HepG2 (cell line): ENCODE measurements at regions not wholly inside any gene's neighbourhood (a gene's known extent, or its start where the extent isn't known, plus 50 kb on each side); places are given as distances from the start of the nearest gene placed in this dataset.

Experiments
- ATAC-seq: fragments of 200-7000 bp; cut with Tn5 transposase; 3 replicates; pipeline ENCODE4 v1.9.1; 2020; ENCODE audit warnings: mild to moderate bottlenecking, moderate library complexity
- BruUV-seq: library from RNA; stranded (reverse); fragments of 400-500 nt; replicated peaks from 2 replicates; lab custom pipeline; 2021; lab: Mats Ljungman, UMichigan
- CTCF ChIA-PET: fragments of 300-600 bp; formaldehyde crosslinking; extraction: SDS; loops from one replicate; lab custom pipeline; 2021; ENCODE audit warnings: low total read pairs, inconsistent platforms, low intra/inter-chr PET ratio; lab: Yijun Ruan, JAX
- POLR2A ChIA-PET: fragments of 350-600 bp; sonication (Branson Sonifier 250); formaldehyde crosslinking; loops from one replicate; lab custom pipeline; 2020; ENCODE audit warnings: antibody characterized with exemption, inconsistent platforms; lab: Yijun Ruan, JAX
- DNase-seq: peaks from one replicate; pipeline ENCODE4 v3.0.0-alpha.2; 2015; ENCODE audit warnings: low spot score
- FAIRE-seq: peaks from 3 replicates; lab custom pipeline; 2011; peaks lifted over from hg19 to GRCh38; lab: Jason Lieb, UNC
- H2AFZ ChIP-seq: one replicate; pipeline ENCODE4 v1.6.1; 2011; ENCODE audit warnings: low read length, inconsistent platforms
- H3K27ac ChIP-seq: fragments of 300-600 bp; 3 replicates; pipeline ENCODE4 v1.8.0; 2011; ENCODE audit warnings: mixed run types, mild to moderate bottlenecking, mixed read lengths, low read length, inconsistent platforms; ENCODE audit not compliant: insufficient read depth; ENCODE audit errors: extremely low read length
- H3K27me3 ChIP-seq, 2 experiments: fragments of 200-600 bp in 1 of 2; 2 replicates in 1 of 2; 3 replicates in 1 of 2; pipeline versions ENCODE4 v1.6.0 to v1.8.0; 2011; ENCODE audit warnings: low read length in 2 of 2, mild to moderate bottlenecking in 2 of 2, moderate library complexity in 2 of 2, inconsistent platforms in 1 of 2; ENCODE audit not compliant: insufficient read depth in 2 of 2, control insufficient read depth in 1 of 2
- H3K36me3 ChIP-seq, 2 experiments: fragments of 200-600 bp in 1 of 2; replicated peaks in 1 of 2; 2 replicates in 1 of 2; 3 replicates in 1 of 2; pipeline versions ENCODE4 v1.5.1 to v1.8.0; 2011; ENCODE audit warnings: low read length in 2 of 2, inconsistent platforms in 1 of 2; ENCODE audit not compliant: insufficient read depth in 2 of 2, control insufficient read depth in 1 of 2
- H3K4me1 ChIP-seq: 2 replicates; pipeline ENCODE4 v1.5.1; 2012; ENCODE audit warnings: low read length, inconsistent platforms; ENCODE audit not compliant: insufficient read depth
- H3K4me2 ChIP-seq: 2 replicates; pipeline ENCODE4 v1.6.0; 2011; ENCODE audit warnings: low read depth, low read length, inconsistent platforms
- H3K4me3 ChIP-seq, 3 experiments: fragments of 200-600 bp in 1 of 3; sonication (generic), shearing (Covaris generic) in 1 of 3; replicated peaks in 1 of 3; 2 replicates each; pipeline ENCODE4 v1.5.1; 2011 to 2016; ENCODE audit warnings: low read length in 3 of 3, inconsistent platforms in 2 of 3, low read depth in 2 of 3, mild to moderate bottlenecking in 2 of 3, control low read depth in 1 of 3, mixed read lengths in 1 of 3; ENCODE audit not compliant: insufficient read depth in 1 of 3
- H3K79me2 ChIP-seq: one replicate; pipeline ENCODE4 v1.6.1; 2011; ENCODE audit warnings: low read length, inconsistent platforms; ENCODE audit not compliant: insufficient read depth
- H3K9ac ChIP-seq: 2 replicates; pipeline ENCODE4 v1.6.0; 2011; ENCODE audit warnings: mild to moderate bottlenecking, low read depth, low read length, inconsistent platforms; ENCODE audit not compliant: insufficient read depth
- H3K9me3 ChIP-seq: 2 replicates; pipeline ENCODE4 v1.5.1; 2012; ENCODE audit warnings: mild to moderate bottlenecking, low read length
- H4K20me1 ChIP-seq: 2 replicates; pipeline ENCODE4 v1.6.0; 2011; ENCODE audit warnings: inconsistent platforms, mild to moderate bottlenecking, low read length, moderate library complexity; ENCODE audit not compliant: insufficient read depth
- GATA4 ChIP-seq: sonication (generic); IDR thresholded peaks from 2 replicates; pipeline ENCODE4 v1.6.1; 2016; ENCODE audit warnings: antibody characterized with exemption, low read depth, borderline replicate concordance
- GPBP1L1 ChIP-seq: sonication (generic); formaldehyde crosslinking; IDR thresholded peaks from 2 replicates; pipeline ENCODE4 v1.5.0; 2020; ENCODE audit warnings: mild to moderate bottlenecking, missing genetic modification reagents
- MED8 ChIP-seq: sonication (generic); formaldehyde crosslinking; IDR thresholded peaks from 2 replicates; pipeline ENCODE4 v1.8.1; 2023; ENCODE audit warnings: mild to moderate bottlenecking, missing genetic modification reagents; ENCODE audit not compliant: insufficient replicate concordance
- MYC ChIP-seq: sonication (generic); formaldehyde crosslinking; IDR thresholded peaks from 2 replicates; pipeline ENCODE4 v1.9.0; 2021; ENCODE audit warnings: missing genetic modification reagents, borderline replicate concordance
- PPARG ChIP-seq: conservative IDR thresholded peaks from 2 replicates; pipeline ENCODE4 v1.6.1; 2016; ENCODE audit warnings: missing biosample characterization, missing genetic modification reagents
- SALL2 ChIP-seq: sonication (generic); formaldehyde crosslinking; IDR thresholded peaks from 2 replicates; pipeline ENCODE4 v1.8.1; 2023; ENCODE audit warnings: mild to moderate bottlenecking, missing genetic modification reagents, inconsistent platforms
- ZIK1 ChIP-seq: sonication (generic); formaldehyde crosslinking; IDR thresholded peaks from 2 replicates; pipeline ENCODE4 v1.5.0; 2020; ENCODE audit warnings: mild to moderate bottlenecking, low read depth, missing genetic modification reagents, borderline replicate concordance
- ZNF33B ChIP-seq: sonication (generic); formaldehyde crosslinking; IDR thresholded peaks from 2 replicates; pipeline ENCODE4 v1.5.1; 2020; ENCODE audit warnings: mild to moderate bottlenecking, missing genetic modification reagents
- ZNF644 ChIP-seq: IDR thresholded peaks from 2 replicates; pipeline ENCODE4 v1.6.1; 2016; ENCODE audit warnings: low read depth
- WGBS: methylation state at CpG from one replicate; pipeline ENCODE4 v1.1.6; 2017; ENCODE audit warnings: low lambda C conversion rate; 5-methylcytosine and 5-hydroxymethylcytosine counted together
- in situ Hi-C: cut with HindIII; loops from 2 replicates; pipeline ENCODE4 v1.10.0; 2017; ENCODE audit warnings: low pct_unique_long_range_greater_than_20kb; ENCODE audit not compliant: extremely low pct_ligation_motif_present
- intact Hi-C: fragments of 100-400 bp; cut with micrococcal nuclease; formaldehyde crosslinking; loops from one replicate; pipeline ENCODE4 v1.10.0; 2022; ENCODE audit not compliant: unreplicated experiment
- TF ChIP-seq, protein P1 (sequence below): sonication (generic); formaldehyde crosslinking; IDR thresholded peaks from 2 replicates; pipeline ENCODE4 v1.8.0; 2022; ENCODE audit warnings: mild to moderate bottlenecking, missing genetic modification reagents; ENCODE audit not compliant: insufficient replicate concordance
- TF ChIP-seq, protein P2 (sequence below): IDR thresholded peaks from 2 replicates; pipeline ENCODE4 v1.6.1; 2016; ENCODE audit warnings: missing genetic modification reagents, missing compliant biosample characterization

DNA sequence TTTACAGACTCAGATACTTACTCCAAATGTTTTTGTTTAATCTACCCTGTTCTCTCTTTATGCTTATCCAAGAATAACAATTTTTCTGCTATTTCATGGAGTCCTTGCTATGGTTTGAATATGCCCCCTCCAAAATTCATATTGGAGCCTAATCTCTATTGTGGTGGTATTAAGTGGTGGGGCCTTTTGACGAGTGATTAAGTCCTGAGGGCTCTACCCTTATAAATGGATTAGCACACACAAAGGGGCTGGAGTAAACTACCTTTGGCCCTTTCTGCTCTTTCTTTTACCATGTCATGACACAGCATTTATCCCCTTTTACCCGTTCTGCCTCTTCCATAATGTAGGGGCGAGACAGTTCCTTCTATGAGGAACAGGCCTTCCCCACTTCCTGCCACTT, 285.5 kb downstream of the GASK1B start:
- ChIA-PET CTCF (no interaction called here), POLR2A (no interaction called here)
- Histone ChIP-seq H3K4me1 (no peaks in the 10 kb centered on the region), H3K79me2 (no peaks in the 10 kb centered on the region), H3K4me2 (no peak overlapping the region), H2AFZ (no peak overlapping the region), H3K36me3 (no peaks in the 10 kb centered on the region), H3K9ac (no peak overlapping the region), H3K9me3 (no peaks in the 10 kb centered on the region), H3K27ac (no peak overlapping the region), H4K20me1 (no peaks in the 10 kb centered on the region), H3K4me3 (no peak overlapping the region), H3K27me3 (no peaks in the 10 kb centered on the region)
- ATAC-seq (no peak), DNase-seq (no peak), FAIRE-seq (no peak)
- in situ Hi-C loops, result no loop called here
- intact Hi-C loops, result no loop called here
- TF ChIP-seq SALL2 (no peak), ZNF644 (no peak), PPARG (CRISPR knock-in tag) (no peak), MYC (CRISPR knock-in tag) (no peak), MED8 (CRISPR knock-in tag) (no peak), GATA4 (no peak), ZIK1 (CRISPR knock-in tag) (no peak), GPBP1L1 (CRISPR knock-in tag) (no peak), ZNF33B (no peak)
- TF ChIP-seq, protein P1, sequence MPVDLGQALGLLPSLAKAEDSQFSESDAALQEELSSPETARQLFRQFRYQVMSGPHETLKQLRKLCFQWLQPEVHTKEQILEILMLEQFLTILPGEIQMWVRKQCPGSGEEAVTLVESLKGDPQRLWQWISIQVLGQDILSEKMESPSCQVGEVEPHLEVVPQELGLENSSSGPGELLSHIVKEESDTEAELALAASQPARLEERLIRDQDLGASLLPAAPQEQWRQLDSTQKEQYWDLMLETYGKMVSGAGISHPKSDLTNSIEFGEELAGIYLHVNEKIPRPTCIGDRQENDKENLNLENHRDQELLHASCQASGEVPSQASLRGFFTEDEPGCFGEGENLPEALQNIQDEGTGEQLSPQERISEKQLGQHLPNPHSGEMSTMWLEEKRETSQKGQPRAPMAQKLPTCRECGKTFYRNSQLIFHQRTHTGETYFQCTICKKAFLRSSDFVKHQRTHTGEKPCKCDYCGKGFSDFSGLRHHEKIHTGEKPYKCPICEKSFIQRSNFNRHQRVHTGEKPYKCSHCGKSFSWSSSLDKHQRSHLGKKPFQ (CRISPR knock-in tag), result no peak
- TF ChIP-seq, protein P2, sequence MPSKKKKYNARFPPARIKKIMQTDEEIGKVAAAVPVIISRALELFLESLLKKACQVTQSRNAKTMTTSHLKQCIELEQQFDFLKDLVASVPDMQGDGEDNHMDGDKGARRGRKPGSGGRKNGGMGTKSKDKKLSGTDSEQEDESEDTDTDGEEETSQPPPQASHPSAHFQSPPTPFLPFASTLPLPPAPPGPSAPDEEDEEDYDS (CRISPR knock-in tag), result no peak
- no TSS peak for BruUV-seq
- 18% methylated on average over 3 of the region's 3 CpGs for WGBS
